Epithelial cell of proximal tubule (primary cell): ENCODE measurements at regions not wholly inside any gene's neighbourhood (a gene's known extent, or its start where the extent isn't known, plus 50 kb on each side); places are given as distances from the start of the nearest gene placed in this dataset.

Source experiments
- DNase-seq: peaks from one replicate; pipeline ENCODE4 v3.0.0-alpha.2; 2011; ENCODE audit warnings: low read depth
- H3K4me3 ChIP-seq: 2 replicates; pipeline ENCODE4 v1.5.1; 2011; ENCODE audit warnings: low read depth, mild to moderate bottlenecking, low read length
- TF ChIP-seq, protein P1 (sequence below): conservative IDR thresholded peaks from 2 replicates; pipeline ENCODE4 v1.5.1; 2012; ENCODE audit warnings: low read depth, mild to moderate bottlenecking, low read length

DNA sequence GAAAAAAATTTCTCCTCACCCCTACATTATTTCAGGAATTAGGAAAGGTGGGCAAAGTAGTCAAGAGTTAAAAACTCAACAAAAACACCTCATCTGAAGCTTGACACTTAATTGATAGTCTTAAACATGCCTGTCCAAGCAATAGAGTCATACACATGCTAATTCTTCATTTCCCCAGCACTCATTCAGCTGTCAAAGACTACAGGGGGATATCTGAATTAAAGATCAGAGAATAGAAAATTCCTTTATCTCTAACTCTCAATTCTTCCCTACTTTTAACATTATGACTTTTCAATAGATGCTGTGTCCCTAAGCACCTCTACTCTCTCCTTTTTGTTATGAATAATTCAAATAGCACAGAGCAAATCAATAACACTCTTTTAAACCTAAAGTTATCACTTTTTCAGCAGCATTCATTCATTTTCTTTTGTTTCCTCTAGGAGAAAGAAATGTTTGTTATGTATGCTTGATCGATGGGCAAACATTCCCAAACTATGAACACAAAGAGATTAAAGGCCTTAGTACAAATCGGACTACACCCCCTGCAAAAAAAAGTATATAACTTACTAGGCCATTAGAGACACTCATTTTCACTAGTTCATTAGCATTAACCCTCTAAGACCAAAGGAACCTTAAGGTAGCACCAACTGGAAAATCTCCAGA lies 94.9 kb upstream of the SPTLC3 start:
- TF ChIP-seq, protein P1, sequence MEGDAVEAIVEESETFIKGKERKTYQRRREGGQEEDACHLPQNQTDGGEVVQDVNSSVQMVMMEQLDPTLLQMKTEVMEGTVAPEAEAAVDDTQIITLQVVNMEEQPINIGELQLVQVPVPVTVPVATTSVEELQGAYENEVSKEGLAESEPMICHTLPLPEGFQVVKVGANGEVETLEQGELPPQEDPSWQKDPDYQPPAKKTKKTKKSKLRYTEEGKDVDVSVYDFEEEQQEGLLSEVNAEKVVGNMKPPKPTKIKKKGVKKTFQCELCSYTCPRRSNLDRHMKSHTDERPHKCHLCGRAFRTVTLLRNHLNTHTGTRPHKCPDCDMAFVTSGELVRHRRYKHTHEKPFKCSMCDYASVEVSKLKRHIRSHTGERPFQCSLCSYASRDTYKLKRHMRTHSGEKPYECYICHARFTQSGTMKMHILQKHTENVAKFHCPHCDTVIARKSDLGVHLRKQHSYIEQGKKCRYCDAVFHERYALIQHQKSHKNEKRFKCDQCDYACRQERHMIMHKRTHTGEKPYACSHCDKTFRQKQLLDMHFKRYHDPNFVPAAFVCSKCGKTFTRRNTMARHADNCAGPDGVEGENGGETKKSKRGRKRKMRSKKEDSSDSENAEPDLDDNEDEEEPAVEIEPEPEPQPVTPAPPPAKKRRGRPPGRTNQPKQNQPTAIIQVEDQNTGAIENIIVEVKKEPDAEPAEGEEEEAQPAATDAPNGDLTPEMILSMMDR, result no peak
- no peak for DNase-seq
- no peak overlapping the region for H3K4me3 ChIP-seq

DNA sequence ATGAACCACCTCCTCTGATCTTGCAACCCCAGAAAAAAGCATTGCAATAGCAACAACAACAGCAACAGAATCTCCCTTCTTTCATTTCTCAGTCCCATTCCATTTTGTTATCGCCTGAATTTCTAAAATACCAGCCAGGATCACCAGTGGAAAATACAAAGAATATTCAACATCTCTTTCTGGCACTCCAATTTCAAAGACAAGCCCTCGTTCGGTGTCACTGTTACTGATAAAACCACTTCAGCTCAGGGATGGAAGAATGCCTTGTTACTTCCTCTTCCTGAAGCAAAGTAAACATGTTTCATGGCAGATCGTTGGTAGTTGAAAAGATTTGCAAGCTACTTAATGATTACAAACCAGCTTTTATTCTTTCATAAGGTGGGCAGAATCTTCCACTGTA lies 94.0 kb upstream of the SPTLC3 start:
- no peak for DNase-seq
- TF ChIP-seq, protein P1, result no peak
- no peak overlapping the region for H3K4me3 ChIP-seq

DNA sequence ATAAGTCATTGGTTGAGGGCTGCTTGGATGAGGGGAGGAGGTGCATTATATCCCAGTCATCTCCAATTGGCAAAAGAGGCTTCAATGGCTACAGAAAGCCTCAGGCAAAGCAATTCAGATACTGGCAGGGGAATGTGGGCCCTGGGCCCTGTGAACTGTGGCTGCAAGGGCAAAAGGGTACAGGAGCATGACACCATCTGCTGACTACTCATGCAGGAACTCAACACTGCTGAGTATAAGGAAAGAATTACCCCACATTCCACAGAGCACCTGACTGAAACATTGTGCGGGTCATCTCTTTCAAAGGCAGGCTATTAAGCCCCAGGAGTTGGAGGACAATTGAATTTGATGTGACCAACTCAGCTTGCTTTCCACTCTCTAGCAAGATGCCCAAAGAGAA lies 92.1 kb upstream of the SPTLC3 start:
- H3K4me3 ChIP-seq, result no peak overlapping the region
- DNase-seq, result peak; percentile 88
- TF ChIP-seq, protein P1, result no peak

DNA sequence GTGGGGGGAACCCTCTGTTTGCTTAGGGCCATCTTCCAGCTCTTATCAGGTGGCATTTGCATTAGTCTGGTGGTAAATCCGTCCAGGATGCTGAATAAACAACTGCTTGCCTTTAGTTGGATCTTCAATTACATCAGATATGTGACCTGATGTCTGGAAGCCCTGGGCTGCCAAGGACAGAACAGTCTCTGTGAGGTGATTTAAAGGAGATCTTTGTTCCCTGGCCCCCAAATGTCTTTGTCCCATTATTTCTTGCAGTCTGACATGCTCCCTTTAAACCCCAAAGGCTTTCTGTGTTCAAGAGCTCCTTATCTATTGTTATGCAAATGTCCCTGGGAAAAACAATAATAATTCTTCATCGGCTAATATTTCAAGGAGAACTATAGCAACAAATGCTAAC lies 84.6 kb upstream of the SPTLC3 start:
- TF ChIP-seq, protein P1, result no peak
- H3K4me3 ChIP-seq, result no peak overlapping the region
- DNase-seq, result no peak

DNA sequence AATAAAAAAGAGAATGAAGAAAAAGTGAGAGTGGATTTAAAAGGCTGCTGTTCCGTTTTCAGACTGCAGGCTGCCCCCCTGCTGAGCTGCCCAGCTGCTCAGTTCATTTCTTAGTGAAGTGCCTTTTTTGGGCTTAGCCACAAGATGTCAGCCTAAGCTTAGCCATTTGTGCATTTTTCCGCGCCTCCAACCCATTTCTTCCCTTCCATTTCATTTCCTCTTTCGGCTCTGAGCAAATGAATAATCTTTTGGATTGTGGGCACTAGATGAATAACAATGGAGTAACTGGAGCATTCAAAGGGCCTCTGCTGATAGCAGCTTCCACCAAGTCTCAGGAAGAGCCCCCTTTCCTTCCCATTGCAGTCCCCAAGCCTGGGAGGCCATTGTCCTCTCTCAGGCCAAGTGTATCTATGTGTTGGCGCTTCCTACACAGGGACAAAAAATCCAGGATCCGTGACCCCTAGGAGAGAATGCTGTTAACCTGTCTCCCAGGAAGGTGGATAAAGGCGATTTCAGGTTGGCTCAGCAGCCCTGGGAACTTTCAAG lies 83.5 kb upstream of the SPTLC3 start:
- H3K4me3 ChIP-seq, result no peak overlapping the region
- peak; percentile 64 for DNase-seq
- TF ChIP-seq, protein P1, result peak; percentile 96

DNA sequence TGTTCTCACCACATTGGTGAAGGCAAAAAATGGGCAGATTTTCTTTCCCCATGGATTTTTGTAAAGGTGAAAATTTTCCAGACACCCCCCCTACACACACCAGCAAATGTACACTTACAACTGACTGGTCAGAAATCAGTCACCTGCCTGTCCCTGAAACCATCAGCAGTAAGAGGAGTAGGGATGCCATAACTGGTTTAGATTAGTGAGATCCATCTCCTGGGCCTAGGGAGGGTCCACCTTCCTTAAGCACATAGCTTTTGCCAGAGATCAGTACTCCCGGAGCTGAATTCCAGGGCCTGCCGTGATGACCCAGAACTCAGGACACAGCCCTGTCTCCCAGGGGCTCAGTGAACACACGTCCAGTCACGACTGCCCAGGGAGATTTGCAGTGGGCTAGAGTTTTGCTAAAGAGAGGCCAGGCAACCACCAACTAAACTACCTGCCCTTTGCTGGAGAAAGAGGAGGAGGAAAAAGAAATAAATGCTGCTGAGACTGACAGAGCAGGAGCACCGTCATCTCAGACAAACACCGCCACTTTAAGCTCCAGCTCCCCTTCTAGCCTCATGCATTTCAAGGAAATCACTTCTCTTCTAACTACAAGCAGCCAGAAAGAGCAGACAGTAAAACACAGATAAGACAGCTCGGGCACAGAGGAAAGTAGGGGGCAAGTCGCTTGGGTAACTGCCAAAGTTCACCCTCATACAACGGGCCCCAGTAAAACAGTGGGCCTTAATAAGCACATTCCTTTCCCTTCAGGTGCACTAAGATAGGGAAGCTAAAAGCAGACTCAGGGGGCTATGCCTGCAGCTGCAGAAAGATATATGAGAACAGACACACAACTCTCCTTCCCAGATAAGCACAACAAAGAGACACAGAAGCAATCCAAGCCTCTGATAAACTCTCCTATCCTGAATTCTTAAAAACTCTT lies 82.6 kb upstream of the SPTLC3 start:
- no peak for DNase-seq
- TF ChIP-seq, protein P1, result no peak
- H3K4me3 ChIP-seq, result no peak overlapping the region
